ENCODE measurements at regions not wholly inside any gene's neighbourhood (a gene's known extent, or its start where the extent isn't known, plus 50 kb on each side); places are given as distances from the start of the nearest gene placed in this dataset.

- no peak for DNase-seq (ENCODE audit: low spot score)
Observed at GRCh38 chr2:125491663-125492062, 1164.3 kb upstream of the GYPC start.

- DNase-seq (ENCODE audit: low spot score): no peak
Observed at GRCh38 chr2:125512313-125512712, 1143.6 kb upstream of the GYPC start.

GRCh38 chr2:125516496-125517109 lies 1139.4 kb upstream of the GYPC start:
- DNase-seq (ENCODE audit: low spot score): peak; percentile 28

GRCh38 chr2:125526093-125526492 lies 1129.9 kb upstream of the GYPC start:
- no peak for DNase-seq (ENCODE audit: low spot score)

GRCh38 chr2:125535089-125535488 lies 1120.9 kb upstream of the GYPC start:
- no peak for DNase-seq (ENCODE audit: low spot score)

- peak; percentile 1 for DNase-seq (ENCODE audit: low spot score)
Observed at GRCh38 chr2:125543968-125544514, 1111.9 kb upstream of the GYPC start.

GRCh38 chr2:125553768-125554167 lies 1102.2 kb upstream of the GYPC start:
- no peak for DNase-seq (ENCODE audit: low spot score)

GRCh38 chr2:125554956-125555355 lies 1101.0 kb upstream of the GYPC start:
- DNase-seq (ENCODE audit: low spot score): no peak

- DNase-seq (ENCODE audit: low spot score): no peak
Observed at GRCh38 chr2:125559186-125559585, 1096.8 kb upstream of the GYPC start.

GRCh38 chr2:125560855-125561254 lies 1095.1 kb upstream of the GYPC start:
- no peak for DNase-seq (ENCODE audit: low spot score)

- no peak for DNase-seq (ENCODE audit: low spot score)
Observed at GRCh38 chr2:125561302-125561701, 1094.7 kb upstream of the GYPC start.

GRCh38 chr2:125562924-125563323 lies 1093.0 kb upstream of the GYPC start:
- no peak for DNase-seq (ENCODE audit: low spot score)

GRCh38 chr2:125564471-125564870 lies 1091.5 kb upstream of the GYPC start:
- no peak for DNase-seq (ENCODE audit: low spot score)

GRCh38 chr2:125566422-125566821 lies 1089.5 kb upstream of the GYPC start:
- DNase-seq (ENCODE audit: low spot score): no peak

GRCh38 chr2:125567100-125567499 lies 1088.9 kb upstream of the GYPC start:
- no peak for DNase-seq (ENCODE audit: low spot score)

GRCh38 chr2:125572660-125573059 lies 1083.3 kb upstream of the GYPC start:
- DNase-seq (ENCODE audit: low spot score): no peak

- no peak for DNase-seq (ENCODE audit: low spot score)
Observed at GRCh38 chr2:125573432-125573831, 1082.5 kb upstream of the GYPC start.

- no peak for DNase-seq (ENCODE audit: low spot score)
Observed at GRCh38 chr2:125576558-125576957, 1079.4 kb upstream of the GYPC start.

GRCh38 chr2:125581557-125581956 lies 1074.4 kb upstream of the GYPC start:
- DNase-seq (ENCODE audit: low spot score): no peak

GRCh38 chr2:125582516-125582915 lies 1073.4 kb upstream of the GYPC start:
- no peak for DNase-seq (ENCODE audit: low spot score)

GRCh38 chr2:125584732-125585131 lies 1071.2 kb upstream of the GYPC start:
- no peak for DNase-seq (ENCODE audit: low spot score)

GRCh38 chr2:125588780-125589179 lies 1067.2 kb upstream of the GYPC start:
- DNase-seq (ENCODE audit: low spot score): no peak

- no peak for DNase-seq (ENCODE audit: low spot score)
Observed at GRCh38 chr2:125591954-125592353, 1064.0 kb upstream of the GYPC start.

GRCh38 chr2:125593036-125593435 lies 1062.9 kb upstream of the GYPC start:
- DNase-seq (ENCODE audit: low spot score): no peak

Measured in kidney tubule cell (primary cell).